AG04450 (cell line): ENCODE measurements at regions not wholly inside any gene's neighbourhood (a gene's known extent, or its start where the extent isn't known, plus 50 kb on each side); places are given as distances from the start of the nearest gene placed in this dataset.

ENCODE experiments used
- CTCF ChIA-PET: fragments of 300-600, 350-600 bp; formaldehyde crosslinking; extraction: SDS; loops from one replicate; lab custom pipeline; 2022; ENCODE audit warnings: antibody characterized with exemption, inconsistent platforms; lab: Charles Lee
- POLR2A ChIA-PET: fragments of 350-600 bp; formaldehyde crosslinking; extraction: SDS; loops from one replicate; lab custom pipeline; 2021; ENCODE audit warnings: antibody characterized with exemption, inconsistent platforms; lab: Yijun Ruan, JAX
- DNase-seq: peaks from one replicate; pipeline ENCODE4 v3.0.0-alpha.2; 2011; ENCODE audit warnings: low read depth, low spot score
- H3K27ac ChIP-seq: one replicate; pipeline ENCODE4 v1.5.1; 2012; ENCODE audit warnings: low read depth, low read length, control low read depth
- H3K27me3 ChIP-seq: one replicate; pipeline ENCODE4 v1.6.0; 2012; ENCODE audit warnings: low read length; ENCODE audit not compliant: control insufficient read depth, insufficient read depth
- H3K4me3 ChIP-seq: 2 replicates; pipeline ENCODE4 v1.5.1; 2011; ENCODE audit warnings: mild to moderate bottlenecking, low read depth, low read length, control low read depth
- H3K9me3 ChIP-seq: 2 replicates; pipeline ENCODE4 v1.5.1; 2012; ENCODE audit warnings: low read length; ENCODE audit not compliant: control insufficient read depth, insufficient read depth
- TF ChIP-seq, protein P1 (sequence below): IDR thresholded peaks from 2 replicates; pipeline ENCODE4 v1.5.1; 2011; ENCODE audit warnings: low read depth, low read length, control low read depth, inconsistent platforms

DNA sequence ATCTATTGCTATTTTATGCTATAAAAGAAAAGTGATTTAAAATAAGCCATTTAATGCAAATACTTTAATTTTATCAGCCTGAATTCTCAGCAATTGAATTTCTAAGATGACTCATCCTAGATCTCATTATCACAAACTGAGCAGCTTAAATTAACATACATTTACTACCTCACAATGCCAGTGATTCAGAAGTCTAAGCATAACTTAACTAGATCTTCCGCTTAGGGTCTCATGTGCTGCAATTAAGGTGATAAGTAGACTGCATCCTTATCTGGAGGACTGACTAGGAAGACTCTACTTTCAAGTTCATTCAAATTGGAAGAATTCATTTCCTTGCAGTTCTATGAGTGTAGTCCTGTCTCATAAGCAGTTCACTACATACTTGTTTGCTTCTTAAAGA, 286.6 kb downstream of the COL11A1 start:
- no peak overlapping the region for H3K27ac ChIP-seq
- no peaks in the 10 kb centered on the region for H3K27me3 ChIP-seq
- no peak overlapping the region for H3K4me3 ChIP-seq
- no peak for DNase-seq
- POLR2A ChIA-PET, result no interaction called here
- TF ChIP-seq, protein P1, sequence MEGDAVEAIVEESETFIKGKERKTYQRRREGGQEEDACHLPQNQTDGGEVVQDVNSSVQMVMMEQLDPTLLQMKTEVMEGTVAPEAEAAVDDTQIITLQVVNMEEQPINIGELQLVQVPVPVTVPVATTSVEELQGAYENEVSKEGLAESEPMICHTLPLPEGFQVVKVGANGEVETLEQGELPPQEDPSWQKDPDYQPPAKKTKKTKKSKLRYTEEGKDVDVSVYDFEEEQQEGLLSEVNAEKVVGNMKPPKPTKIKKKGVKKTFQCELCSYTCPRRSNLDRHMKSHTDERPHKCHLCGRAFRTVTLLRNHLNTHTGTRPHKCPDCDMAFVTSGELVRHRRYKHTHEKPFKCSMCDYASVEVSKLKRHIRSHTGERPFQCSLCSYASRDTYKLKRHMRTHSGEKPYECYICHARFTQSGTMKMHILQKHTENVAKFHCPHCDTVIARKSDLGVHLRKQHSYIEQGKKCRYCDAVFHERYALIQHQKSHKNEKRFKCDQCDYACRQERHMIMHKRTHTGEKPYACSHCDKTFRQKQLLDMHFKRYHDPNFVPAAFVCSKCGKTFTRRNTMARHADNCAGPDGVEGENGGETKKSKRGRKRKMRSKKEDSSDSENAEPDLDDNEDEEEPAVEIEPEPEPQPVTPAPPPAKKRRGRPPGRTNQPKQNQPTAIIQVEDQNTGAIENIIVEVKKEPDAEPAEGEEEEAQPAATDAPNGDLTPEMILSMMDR, result no peak
- H3K9me3 ChIP-seq, result no peaks in the 10 kb centered on the region
- CTCF ChIA-PET, result interaction anchor here (0.6 kb wide), 1 partner anchor 151 kb away, joined by 4 read pairs; no protein-coding TSS in a partner anchor

DNA sequence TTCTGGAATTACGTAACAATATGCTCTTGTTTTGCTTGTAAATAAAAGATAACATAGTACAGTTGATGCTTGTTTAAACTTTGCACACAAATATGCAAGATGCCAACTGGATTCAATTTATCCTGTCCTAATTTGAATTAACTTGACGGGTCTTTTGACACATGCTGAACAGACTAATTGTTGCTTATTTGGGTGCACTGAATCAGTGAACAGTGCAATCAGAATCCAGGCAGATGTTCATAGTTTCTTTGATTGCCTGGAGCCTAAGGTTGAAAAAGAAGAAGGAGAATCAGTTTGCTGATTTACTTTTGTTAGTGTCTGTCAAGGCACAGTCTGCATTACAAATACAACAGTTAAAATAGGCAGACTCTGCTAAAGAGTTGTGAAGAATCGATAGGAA, 307.9 kb downstream of the COL11A1 start:
- TF ChIP-seq, protein P1, result no peak
- no peak overlapping the region for H3K27ac ChIP-seq
- no peak for DNase-seq
- ChIA-PET CTCF (interaction anchor here (0.9 kb wide), 1 partner anchor 716 kb away, joined by 3 read pairs; no protein-coding TSS in a partner anchor), POLR2A (no interaction called here)
- no peaks in the 10 kb centered on the region for H3K9me3 ChIP-seq
- no peaks in the 10 kb centered on the region for H3K27me3 ChIP-seq
- H3K4me3 ChIP-seq, result no peak overlapping the region

DNA sequence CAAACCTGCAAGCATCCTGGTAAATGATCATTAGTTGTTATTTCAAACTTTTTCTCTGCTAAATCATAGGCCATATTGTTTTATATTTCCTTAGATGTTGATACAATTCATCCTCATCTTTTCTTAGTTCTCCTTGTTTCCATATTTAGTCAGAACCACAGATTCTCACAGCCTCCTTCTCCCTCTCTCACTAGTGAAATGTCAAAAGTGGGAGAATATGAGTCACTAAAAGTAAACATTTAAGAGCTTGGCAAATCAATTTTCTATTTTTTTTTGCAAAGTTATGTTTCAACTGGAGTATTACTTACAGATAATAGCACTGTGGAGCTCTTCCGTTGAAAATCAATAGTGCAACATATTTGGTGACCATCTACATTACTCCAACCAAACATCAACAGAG, 308.8 kb downstream of the COL11A1 start:
- H3K4me3 ChIP-seq, result no peak overlapping the region
- no peaks in the 10 kb centered on the region for H3K9me3 ChIP-seq
- TF ChIP-seq, protein P1, result no peak
- POLR2A ChIA-PET, result no interaction called here
- no peaks in the 10 kb centered on the region for H3K27me3 ChIP-seq
- CTCF ChIA-PET, result interaction anchor here (0.6 to 0.9 kb wide), 2 partner anchors 11 to 717 kb away, joined by 3 to 4 read pairs; no protein-coding TSS in a partner anchor
- peak; percentile 1 for DNase-seq
- H3K27ac ChIP-seq, result no peak overlapping the region

DNA sequence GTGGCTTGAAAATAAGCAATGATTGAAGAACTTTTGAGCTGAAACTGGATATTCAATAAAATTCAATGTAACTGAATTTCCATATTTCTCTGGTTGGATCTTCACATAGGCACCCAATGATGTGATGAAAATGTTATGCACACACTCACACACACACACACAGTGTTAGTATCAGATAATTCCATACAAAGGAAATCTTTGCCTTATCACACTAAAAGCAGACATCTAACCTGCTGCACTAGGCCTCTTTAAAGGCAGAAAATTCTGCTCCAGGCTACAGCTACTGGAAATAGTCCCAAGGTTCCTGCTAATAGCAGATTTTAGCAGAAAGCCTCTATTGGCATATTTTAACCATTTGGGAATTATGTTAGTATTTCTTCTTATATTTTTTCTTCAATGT, 309.6 kb downstream of the COL11A1 start:
- ChIA-PET POLR2A (no interaction called here), CTCF (no interaction called here)
- no peaks in the 10 kb centered on the region for H3K9me3 ChIP-seq
- no peaks in the 10 kb centered on the region for H3K27me3 ChIP-seq
- TF ChIP-seq, protein P1, result no peak
- H3K4me3 ChIP-seq, result no peak overlapping the region
- H3K27ac ChIP-seq, result no peak overlapping the region
- no peak for DNase-seq

DNA sequence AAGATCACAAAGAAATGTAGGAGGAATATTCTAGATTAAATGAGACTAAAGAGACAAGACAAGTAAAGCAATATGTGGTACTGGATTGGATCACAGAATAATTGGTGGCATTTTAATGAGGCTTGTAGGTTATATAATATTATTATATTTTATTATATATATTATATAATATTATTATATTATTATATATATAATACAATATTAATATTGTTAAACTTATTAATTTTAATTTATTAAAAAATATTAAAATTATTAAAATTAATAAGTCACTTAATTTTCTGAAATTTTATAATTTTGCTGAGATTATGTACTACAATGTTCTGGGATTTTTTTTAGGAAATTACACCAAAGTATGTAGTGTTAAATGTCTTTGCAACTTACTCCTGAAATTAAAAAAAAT, 311.9 kb downstream of the COL11A1 start:
- no peaks in the 10 kb centered on the region for H3K9me3 ChIP-seq
- DNase-seq, result no peak

More for the DNA sequence above, 311.9 kb downstream of the COL11A1 start:
- Histone ChIP-seq H3K27ac (no peak overlapping the region), H3K27me3 (no peaks in the 10 kb centered on the region), H3K4me3 (no peak overlapping the region)
- TF ChIP-seq, protein P1, result no peak
- ChIA-PET POLR2A (no interaction called here), CTCF (no interaction called here)
